AG04449 (cell line): ENCODE measurements at regions not wholly inside any gene's neighbourhood (a gene's known extent, or its start where the extent isn't known, plus 50 kb on each side); places are given as distances from the start of the nearest gene placed in this dataset.

Experiments
- CTCF ChIA-PET: fragments of 350-600 bp; formaldehyde crosslinking; extraction: SDS; loops from one replicate; lab custom pipeline; 2021; ENCODE audit warnings: antibody characterized with exemption; lab: Yijun Ruan, JAX
- POLR2A ChIA-PET: fragments of 400-600, 350-600 bp; formaldehyde crosslinking; extraction: SDS; loops from one replicate; lab custom pipeline; 2020; ENCODE audit warnings: antibody characterized with exemption, inconsistent platforms; lab: Yijun Ruan, JAX
- DNase-seq: peaks from one replicate; pipeline ENCODE4 v3.0.0-alpha.2; 2010; ENCODE audit warnings: low read depth, low spot score
- H3K4me3 ChIP-seq: 2 replicates; pipeline ENCODE4 v1.5.1; 2011; ENCODE audit warnings: low read depth, mild to moderate bottlenecking, control low read depth, low read length
- TF ChIP-seq, protein P1 (sequence below): IDR thresholded peaks from one replicate; pipeline ENCODE4 v1.5.1; 2011; ENCODE audit warnings: mild to moderate bottlenecking, moderate library complexity, low read length, control low read depth, inconsistent platforms; ENCODE audit not compliant: insufficient read depth; ENCODE audit errors: missing control alignments

GRCh38 chr1:238138059-238138626, 247.4 kb upstream of the ZP4 start:
- POLR2A ChIA-PET = no interaction called here
- TF ChIP-seq, protein P1, sequence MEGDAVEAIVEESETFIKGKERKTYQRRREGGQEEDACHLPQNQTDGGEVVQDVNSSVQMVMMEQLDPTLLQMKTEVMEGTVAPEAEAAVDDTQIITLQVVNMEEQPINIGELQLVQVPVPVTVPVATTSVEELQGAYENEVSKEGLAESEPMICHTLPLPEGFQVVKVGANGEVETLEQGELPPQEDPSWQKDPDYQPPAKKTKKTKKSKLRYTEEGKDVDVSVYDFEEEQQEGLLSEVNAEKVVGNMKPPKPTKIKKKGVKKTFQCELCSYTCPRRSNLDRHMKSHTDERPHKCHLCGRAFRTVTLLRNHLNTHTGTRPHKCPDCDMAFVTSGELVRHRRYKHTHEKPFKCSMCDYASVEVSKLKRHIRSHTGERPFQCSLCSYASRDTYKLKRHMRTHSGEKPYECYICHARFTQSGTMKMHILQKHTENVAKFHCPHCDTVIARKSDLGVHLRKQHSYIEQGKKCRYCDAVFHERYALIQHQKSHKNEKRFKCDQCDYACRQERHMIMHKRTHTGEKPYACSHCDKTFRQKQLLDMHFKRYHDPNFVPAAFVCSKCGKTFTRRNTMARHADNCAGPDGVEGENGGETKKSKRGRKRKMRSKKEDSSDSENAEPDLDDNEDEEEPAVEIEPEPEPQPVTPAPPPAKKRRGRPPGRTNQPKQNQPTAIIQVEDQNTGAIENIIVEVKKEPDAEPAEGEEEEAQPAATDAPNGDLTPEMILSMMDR = no peak
- DNase-seq = no peak
- CTCF ChIA-PET = no interaction called here
- H3K4me3 ChIP-seq = no peak overlapping the region

DNA sequence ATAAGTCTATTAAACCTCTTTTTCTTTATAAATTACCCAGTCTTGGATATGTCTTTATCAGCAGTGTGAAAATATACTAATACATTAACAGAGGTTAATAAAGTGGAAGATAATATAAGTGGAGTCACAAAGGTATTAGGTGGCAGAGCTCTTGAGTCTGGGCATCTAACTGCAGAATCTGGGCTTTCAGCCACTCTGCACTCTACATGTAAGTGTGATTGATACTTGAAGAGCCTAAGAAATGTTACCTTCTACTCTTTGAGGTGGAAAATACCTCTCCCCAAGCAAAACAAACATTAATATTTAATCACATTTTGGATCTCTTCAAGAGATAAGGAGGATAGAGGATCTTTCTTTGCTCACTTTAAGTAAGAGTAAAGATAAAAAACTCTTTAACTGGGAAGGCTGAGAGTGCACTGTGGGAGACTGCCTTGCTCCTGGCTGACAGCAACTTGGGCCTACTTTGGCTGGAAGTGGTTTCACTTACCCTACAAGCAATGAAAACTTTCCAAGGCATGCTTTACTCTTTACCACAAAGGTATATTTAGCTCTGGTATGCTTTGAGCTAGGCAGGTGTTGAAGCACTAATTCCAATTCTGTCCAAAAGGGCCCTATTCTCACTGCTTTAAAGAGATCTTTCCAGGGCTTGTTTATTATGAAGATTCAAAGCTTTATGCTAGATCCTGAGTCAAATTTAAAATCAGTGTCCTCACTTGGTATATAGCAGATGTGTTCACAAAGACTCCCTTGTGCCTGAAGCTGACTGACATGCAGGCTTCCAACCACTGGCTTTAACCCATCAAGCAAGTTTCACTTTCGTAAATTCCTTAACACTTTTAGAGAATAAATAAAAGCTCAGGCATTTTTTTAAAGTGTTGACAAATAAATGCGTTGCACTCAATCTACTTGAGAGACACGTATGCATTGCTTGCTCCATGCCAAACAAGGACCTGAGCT, 245.3 kb upstream of the ZP4 start:
- TF ChIP-seq, protein P1 = no peak
- no peak overlapping the region for H3K4me3 ChIP-seq
- DNase-seq = no peak
- ChIA-PET CTCF (no interaction called here), POLR2A (no interaction called here)

- CTCF ChIA-PET = no interaction called here
- TF ChIP-seq, protein P1 = no peak
- DNase-seq = no peak
- H3K4me3 ChIP-seq = no peak overlapping the region
- POLR2A ChIA-PET = no interaction called here
Observed at GRCh38 chr1:238129677-238130076, 239.0 kb upstream of the ZP4 start.

- TF ChIP-seq, protein P1 = no peak
- DNase-seq = no peak
- no peak overlapping the region for H3K4me3 ChIP-seq
- CTCF ChIA-PET = no interaction called here
- POLR2A ChIA-PET = no interaction called here
Observed at GRCh38 chr1:238123201-238123600, 232.5 kb upstream of the ZP4 start.

DNA sequence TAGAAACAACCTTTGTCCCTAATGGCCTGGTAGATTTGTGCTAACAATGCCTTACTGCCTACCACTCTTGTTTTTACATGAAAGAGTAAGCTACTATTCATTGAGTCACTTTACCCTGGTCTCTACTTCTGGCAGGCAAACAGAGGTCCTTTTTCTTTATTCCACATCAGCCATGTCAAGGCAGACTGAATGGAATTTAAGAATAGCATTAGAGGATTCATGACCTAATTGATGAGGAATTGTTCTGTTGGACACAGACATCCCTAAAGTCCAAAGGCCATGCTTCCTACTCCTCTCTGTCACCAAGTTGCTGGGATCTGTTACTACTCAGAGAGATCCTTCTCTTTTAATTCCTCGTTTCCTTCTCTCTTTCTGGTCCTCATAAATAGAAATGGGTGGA, 229.1 kb upstream of the ZP4 start:
- ChIA-PET POLR2A (no interaction called here), CTCF (no interaction called here)
- H3K4me3 ChIP-seq = no peak overlapping the region
- TF ChIP-seq, protein P1 = no peak
- no peak for DNase-seq

DNA sequence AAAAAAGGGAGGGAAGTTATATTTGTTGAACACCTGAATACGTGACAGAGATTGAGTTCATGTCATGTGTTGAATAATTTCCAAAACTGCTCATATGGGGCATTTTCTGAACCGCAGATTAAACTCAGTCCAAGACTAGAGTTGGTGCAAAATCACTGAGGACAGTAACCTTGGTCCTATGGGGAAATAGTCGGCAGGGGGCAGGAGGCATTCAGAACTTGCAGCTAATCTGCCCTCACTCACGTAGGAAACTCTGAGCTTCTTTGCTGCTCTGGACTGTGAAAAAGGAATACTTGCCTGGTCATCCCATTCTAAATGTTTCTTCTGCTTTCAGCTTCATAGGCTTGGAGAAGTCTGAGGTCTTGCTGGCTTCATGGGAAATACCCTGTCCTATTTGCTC, 228.3 kb upstream of the ZP4 start:
- POLR2A ChIA-PET = no interaction called here
- CTCF ChIA-PET = no interaction called here
- H3K4me3 ChIP-seq = no peak overlapping the region
- TF ChIP-seq, protein P1 = no peak
- DNase-seq = no peak
